ENCODE measurements at regions not wholly inside any gene's neighbourhood (a gene's known extent, or its start where the extent isn't known, plus 50 kb on each side); places are given as distances from the start of the nearest gene placed in this dataset.
"Not testable (repeated sequence)": the region's sequence is repeated elsewhere in the genome, so short reads cannot be mapped to it uniquely, and the experiment has no call there.

DNA sequence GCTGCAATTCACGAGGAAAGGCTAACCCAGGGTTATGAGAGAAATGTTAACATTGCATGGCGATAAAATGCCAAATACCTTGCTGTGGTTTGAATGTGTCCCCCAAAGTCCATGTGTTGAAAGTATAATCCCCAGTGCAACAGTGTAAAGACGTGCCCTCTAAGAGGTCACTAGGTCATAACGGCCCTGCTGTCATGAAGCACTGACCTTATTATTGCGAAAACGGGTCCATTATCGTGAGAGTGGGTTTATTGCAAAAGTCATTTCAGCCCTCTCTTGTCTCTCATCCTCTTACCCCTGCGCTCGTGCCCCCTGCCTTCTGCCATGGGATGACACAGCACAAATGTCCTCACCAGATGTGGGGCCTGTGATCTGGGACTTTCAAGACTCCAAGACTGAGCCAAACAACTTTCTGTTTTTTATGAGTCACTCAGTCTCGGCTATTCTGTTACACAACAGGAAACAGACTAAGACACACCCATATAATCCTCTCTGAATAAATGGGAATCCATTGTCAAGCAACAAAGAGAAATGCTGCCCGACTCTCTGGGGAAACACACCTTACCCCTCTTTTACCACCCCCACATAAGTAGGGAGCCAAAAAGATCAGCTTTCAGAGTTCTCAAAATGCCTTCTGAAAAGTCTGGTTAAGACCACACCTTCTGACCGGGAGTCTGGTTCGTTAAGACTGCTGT, 73.1 kb upstream of the UCN3 start:
- intact Hi-C loops (cut with DNase I) = no loop called here
- peak overlapping the region in 2 of 4 donors; percentile 4 to 21 for H3K4me3 ChIP-seq
- TF ChIP-seq, protein P1, sequence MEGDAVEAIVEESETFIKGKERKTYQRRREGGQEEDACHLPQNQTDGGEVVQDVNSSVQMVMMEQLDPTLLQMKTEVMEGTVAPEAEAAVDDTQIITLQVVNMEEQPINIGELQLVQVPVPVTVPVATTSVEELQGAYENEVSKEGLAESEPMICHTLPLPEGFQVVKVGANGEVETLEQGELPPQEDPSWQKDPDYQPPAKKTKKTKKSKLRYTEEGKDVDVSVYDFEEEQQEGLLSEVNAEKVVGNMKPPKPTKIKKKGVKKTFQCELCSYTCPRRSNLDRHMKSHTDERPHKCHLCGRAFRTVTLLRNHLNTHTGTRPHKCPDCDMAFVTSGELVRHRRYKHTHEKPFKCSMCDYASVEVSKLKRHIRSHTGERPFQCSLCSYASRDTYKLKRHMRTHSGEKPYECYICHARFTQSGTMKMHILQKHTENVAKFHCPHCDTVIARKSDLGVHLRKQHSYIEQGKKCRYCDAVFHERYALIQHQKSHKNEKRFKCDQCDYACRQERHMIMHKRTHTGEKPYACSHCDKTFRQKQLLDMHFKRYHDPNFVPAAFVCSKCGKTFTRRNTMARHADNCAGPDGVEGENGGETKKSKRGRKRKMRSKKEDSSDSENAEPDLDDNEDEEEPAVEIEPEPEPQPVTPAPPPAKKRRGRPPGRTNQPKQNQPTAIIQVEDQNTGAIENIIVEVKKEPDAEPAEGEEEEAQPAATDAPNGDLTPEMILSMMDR (IDR thresholded peaks at IDR 0.05) = peak in 1 of 6 experiments; percentile 5
- no peak for TF ChIP-seq POLR2A (IDR thresholded peaks at IDR 0.05)
- no peaks in the 10 kb centered on the region for H3K36me3 ChIP-seq
- 23 to 41% methylated on average over 13 of the region's 13 CpGs for WGBS, 2 donors
- H3K27me3 ChIP-seq = no peaks in the 10 kb centered on the region
- DNase-seq = no peak
- H3K4me1 ChIP-seq = peaks cover 11 to 40% (median 14%) of the 10 kb centered on the region in 3 donors
- no peaks in the 10 kb centered on the region for H3K9me3 ChIP-seq
- H3K27ac ChIP-seq = peak overlapping the region; percentile 84 to 91 (median 90)

DNA sequence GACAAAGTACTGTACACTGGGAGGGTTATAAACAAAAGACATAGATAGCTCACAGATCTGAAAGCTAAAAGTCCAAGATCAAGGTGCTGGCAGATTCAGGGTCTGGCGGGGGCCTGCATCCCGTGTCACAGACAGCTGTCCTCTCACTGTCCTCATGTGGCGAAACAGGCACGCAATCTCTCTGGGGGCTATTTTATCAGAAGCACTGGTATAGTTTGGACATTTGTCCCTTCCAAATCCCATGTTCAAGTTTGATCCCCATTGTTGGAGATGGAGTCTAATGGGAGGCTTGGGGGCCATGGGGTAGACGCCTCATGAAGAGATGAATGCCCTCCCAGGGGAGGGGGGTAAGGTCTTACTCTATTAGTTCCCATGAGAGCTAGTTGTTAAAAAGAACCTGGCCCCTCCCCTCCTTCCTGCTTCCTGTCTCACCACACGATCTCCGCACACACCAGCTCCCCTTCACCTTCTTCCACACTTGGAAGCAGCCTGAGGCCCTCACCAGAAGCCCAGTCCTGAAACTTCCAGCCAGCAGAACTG, 72.5 kb upstream of the UCN3 start:
- no peak for DNase-seq
- TF ChIP-seq, protein P1 (IDR thresholded peaks at IDR 0.05) = no peak
- TF ChIP-seq POLR2A (IDR thresholded peaks at IDR 0.05) = no peak
- 49 to 67% methylated on average over 5 to 7 of the region's 7 CpGs for WGBS, 2 donors
- Histone ChIP-seq H3K4me3 (peak overlapping the region in 2 of 4 donors; percentile 4 to 21), H3K4me1 (peaks cover 11 to 46% (median 14%) of the 10 kb centered on the region in 3 donors), H3K9me3 (no peaks in the 10 kb centered on the region), H3K27ac (peak overlapping the region; percentile 84 to 91 (median 90)), H3K27me3 (no peaks in the 10 kb centered on the region), H3K36me3 (no peaks in the 10 kb centered on the region)
- intact Hi-C loops (cut with DNase I) = no loop called here

DNA sequence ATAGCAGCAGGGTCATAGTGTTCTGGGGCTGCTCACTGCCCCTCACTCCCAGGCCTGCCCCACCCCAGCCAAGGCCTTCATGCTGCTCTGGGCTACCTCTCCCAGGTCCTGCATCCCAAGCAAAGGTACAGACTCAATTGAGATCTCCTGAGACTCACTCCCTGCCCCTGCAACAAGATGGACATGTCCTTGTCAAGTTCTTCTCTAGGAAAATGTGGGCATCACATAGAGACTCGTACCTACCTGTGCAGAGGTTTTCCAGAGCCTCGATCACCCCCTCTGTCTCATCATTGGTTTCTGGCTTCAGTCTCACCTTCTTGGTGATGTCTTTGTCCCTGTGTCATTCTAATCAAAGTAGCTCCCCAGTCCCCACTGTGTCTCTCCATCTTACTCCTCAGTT, 71.8 kb upstream of the UCN3 start:
- H3K4me3 ChIP-seq; intact Hi-C loops (cut with DNase I); DNase-seq; H3K36me3 ChIP-seq; H3K27me3 ChIP-seq; H3K9me3 ChIP-seq: not testable (repeated sequence)
- Histone ChIP-seq H3K27ac (peak overlapping the region in 2 of 4 donors; percentile 90 to 91), H3K4me1 (peaks cover 11 to 53% (median 14%) of the 10 kb centered on the region in 3 donors)
- 97 to 100% methylated on average over 2 of the region's 2 CpGs for WGBS, 2 donors

DNA sequence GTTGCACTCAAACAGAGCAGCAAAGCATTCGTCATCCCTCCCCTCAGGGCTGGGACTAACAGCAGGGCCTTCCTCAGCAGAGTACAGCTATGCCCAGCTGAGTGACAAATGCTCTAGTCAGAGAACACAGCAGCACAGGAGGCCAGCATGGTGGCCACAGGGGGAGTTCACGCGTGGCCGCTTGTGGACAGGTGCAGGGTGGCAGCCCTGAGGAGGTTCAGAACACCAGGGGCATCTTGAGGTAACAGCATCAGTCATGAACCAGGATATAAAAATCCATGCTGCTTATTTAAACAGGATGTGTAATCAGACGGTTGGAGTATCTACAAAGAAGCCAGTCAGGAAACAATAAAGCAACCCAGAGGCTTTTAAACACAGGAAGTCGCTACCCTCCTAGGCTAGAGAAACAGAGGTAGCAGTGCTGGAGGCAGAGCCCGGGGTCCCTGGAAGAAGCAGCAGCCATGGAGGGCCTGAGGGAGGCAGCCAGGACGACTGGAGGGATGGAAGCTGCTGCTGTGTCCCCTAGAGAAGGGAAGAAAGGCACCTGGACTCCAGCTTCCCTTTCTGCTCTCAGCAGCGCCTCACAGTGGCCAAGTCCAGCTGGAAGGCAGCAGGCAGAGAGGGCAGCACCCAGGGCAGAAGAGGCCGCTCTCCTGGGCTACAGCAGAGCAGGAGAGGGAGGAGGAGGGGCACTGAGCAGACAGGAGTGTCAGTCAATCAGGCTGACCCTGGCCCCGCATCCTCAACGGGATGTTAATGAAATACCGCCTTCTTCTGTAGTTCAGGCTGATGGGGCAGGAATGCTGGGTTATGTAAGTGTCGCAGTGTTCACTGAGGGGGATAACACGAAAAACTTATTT, 70.8 kb upstream of the UCN3 start:
- H3K36me3 ChIP-seq = no peaks in the 10 kb centered on the region
- DNase-seq = no peak
- H3K27ac ChIP-seq = peak overlapping the region; percentile 56 to 90 (median 69)
- H3K4me1 ChIP-seq = peaks cover 11 to 53% (median 14%) of the 10 kb centered on the region in 3 donors
- 62 to 69% methylated on average over 10 to 11 of the region's 15 CpGs for WGBS, 2 donors
- TF ChIP-seq, protein P1 (IDR thresholded peaks at IDR 0.05) = peak in 1 of 6 experiments; percentile 47
- TF ChIP-seq POLR2A (IDR thresholded peaks at IDR 0.05) = no peak
- intact Hi-C loops (cut with DNase I) = no loop called here
- no peak overlapping the region for H3K4me3 ChIP-seq
- H3K9me3 ChIP-seq = no peaks in the 10 kb centered on the region
- H3K27me3 ChIP-seq = no peaks in the 10 kb centered on the region

DNA sequence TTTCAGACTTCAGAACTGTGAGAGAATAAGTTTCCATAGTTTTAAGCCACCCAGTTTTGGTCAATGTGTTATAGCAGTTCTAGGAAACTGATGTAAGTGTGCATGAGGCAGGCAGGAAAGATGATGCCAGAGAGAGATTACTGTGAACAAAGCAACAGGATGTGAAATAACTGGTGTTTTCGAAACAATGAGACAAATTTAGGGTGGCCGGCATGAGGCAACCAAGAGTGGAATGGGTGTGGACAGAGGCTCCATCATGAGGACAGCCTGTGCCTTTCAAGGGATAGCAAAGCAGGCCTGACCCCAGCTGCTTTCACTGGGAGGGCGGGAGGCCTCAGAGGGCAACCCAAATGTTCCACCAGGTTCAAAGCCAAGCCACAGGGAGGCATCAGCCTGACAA, 67.3 kb upstream of the UCN3 start:
- H3K4me3 ChIP-seq = no peak overlapping the region
- H3K4me1 ChIP-seq = peaks cover under 1 to 42% (median 7%) of the 10 kb centered on the region in 3 donors
- H3K27me3 ChIP-seq = no peaks in the 10 kb centered on the region
- H3K9me3 ChIP-seq = no peaks in the 10 kb centered on the region
- intact Hi-C loops (cut with DNase I) = no loop called here
- H3K36me3 ChIP-seq = no peaks in the 10 kb centered on the region
- no peak for DNase-seq
- H3K27ac ChIP-seq = peak overlapping the region in 3 of 4 donors; percentile 11 to 51 (median 20)
- TF ChIP-seq POLR2A (IDR thresholded peaks at IDR 0.05) = no peak
- TF ChIP-seq, protein P1 (IDR thresholded peaks at IDR 0.05) = no peak
- WGBS, 2 donors = 14 to 40% methylated on average over 1 to 3 of the region's 3 CpGs

Data from esophagus squamous epithelium (tissue), 5 donors.